ENCODE measurements at regions not wholly inside any gene's neighbourhood (a gene's known extent, or its start where the extent isn't known, plus 50 kb on each side); places are given as distances from the start of the nearest gene placed in this dataset.

GRCh38 chr3:36196058-36196457 is 184.2 kb upstream of the STAC start (continued):
- TF ChIP-seq, protein P1, sequence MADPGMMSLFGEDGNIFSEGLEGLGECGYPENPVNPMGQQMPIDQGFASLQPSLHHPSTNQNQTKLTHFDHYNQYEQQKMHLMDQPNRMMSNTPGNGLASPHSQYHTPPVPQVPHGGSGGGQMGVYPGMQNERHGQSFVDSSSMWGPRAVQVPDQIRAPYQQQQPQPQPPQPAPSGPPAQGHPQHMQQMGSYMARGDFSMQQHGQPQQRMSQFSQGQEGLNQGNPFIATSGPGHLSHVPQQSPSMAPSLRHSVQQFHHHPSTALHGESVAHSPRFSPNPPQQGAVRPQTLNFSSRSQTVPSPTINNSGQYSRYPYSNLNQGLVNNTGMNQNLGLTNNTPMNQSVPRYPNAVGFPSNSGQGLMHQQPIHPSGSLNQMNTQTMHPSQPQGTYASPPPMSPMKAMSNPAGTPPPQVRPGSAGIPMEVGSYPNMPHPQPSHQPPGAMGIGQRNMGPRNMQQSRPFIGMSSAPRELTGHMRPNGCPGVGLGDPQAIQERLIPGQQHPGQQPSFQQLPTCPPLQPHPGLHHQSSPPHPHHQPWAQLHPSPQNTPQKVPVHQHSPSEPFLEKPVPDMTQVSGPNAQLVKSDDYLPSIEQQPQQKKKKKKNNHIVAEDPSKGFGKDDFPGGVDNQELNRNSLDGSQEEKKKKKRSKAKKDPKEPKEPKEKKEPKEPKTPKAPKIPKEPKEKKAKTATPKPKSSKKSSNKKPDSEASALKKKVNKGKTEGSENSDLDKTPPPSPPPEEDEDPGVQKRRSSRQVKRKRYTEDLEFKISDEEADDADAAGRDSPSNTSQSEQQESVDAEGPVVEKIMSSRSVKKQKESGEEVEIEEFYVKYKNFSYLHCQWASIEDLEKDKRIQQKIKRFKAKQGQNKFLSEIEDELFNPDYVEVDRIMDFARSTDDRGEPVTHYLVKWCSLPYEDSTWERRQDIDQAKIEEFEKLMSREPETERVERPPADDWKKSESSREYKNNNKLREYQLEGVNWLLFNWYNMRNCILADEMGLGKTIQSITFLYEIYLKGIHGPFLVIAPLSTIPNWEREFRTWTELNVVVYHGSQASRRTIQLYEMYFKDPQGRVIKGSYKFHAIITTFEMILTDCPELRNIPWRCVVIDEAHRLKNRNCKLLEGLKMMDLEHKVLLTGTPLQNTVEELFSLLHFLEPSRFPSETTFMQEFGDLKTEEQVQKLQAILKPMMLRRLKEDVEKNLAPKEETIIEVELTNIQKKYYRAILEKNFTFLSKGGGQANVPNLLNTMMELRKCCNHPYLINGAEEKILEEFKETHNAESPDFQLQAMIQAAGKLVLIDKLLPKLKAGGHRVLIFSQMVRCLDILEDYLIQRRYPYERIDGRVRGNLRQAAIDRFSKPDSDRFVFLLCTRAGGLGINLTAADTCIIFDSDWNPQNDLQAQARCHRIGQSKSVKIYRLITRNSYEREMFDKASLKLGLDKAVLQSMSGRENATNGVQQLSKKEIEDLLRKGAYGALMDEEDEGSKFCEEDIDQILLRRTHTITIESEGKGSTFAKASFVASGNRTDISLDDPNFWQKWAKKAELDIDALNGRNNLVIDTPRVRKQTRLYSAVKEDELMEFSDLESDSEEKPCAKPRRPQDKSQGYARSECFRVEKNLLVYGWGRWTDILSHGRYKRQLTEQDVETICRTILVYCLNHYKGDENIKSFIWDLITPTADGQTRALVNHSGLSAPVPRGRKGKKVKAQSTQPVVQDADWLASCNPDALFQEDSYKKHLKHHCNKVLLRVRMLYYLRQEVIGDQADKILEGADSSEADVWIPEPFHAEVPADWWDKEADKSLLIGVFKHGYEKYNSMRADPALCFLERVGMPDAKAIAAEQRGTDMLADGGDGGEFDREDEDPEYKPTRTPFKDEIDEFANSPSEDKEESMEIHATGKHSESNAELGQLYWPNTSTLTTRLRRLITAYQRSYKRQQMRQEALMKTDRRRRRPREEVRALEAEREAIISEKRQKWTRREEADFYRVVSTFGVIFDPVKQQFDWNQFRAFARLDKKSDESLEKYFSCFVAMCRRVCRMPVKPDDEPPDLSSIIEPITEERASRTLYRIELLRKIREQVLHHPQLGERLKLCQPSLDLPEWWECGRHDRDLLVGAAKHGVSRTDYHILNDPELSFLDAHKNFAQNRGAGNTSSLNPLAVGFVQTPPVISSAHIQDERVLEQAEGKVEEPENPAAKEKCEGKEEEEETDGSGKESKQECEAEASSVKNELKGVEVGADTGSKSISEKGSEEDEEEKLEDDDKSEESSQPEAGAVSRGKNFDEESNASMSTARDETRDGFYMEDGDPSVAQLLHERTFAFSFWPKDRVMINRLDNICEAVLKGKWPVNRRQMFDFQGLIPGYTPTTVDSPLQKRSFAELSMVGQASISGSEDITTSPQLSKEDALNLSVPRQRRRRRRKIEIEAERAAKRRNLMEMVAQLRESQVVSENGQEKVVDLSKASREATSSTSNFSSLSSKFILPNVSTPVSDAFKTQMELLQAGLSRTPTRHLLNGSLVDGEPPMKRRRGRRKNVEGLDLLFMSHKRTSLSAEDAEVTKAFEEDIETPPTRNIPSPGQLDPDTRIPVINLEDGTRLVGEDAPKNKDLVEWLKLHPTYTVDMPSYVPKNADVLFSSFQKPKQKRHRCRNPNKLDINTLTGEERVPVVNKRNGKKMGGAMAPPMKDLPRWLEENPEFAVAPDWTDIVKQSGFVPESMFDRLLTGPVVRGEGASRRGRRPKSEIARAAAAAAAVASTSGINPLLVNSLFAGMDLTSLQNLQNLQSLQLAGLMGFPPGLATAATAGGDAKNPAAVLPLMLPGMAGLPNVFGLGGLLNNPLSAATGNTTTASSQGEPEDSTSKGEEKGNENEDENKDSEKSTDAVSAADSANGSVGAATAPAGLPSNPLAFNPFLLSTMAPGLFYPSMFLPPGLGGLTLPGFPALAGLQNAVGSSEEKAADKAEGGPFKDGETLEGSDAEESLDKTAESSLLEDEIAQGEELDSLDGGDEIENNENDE (IDR thresholded peaks at IDR 0.05; ENCODE audit: insufficient replicate concordance, low read length) = no peak
- TF ChIP-seq, protein P2, sequence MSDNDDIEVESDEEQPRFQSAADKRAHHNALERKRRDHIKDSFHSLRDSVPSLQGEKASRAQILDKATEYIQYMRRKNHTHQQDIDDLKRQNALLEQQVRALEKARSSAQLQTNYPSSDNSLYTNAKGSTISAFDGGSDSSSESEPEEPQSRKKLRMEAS (IDR thresholded peaks at IDR 0.05) = no peak
- TF ChIP-seq TEAD4 (IDR thresholded peaks at IDR 0.05; ENCODE audit: low read depth, low read length) = no peak
- TF ChIP-seq RBBP5 (IDR thresholded peaks at IDR 0.05; ENCODE audit: borderline replicate concordance, low read depth, low read length) = no peak
- no peak for TF ChIP-seq ZNF274 (IDR thresholded peaks at IDR 0.05; ENCODE audit: borderline replicate concordance, extremely low read depth, low read length)
- TF ChIP-seq SRF (IDR thresholded peaks at IDR 0.05; ENCODE audit: low read depth, low read length) = no peak
- no peak for TF ChIP-seq FOSL1 (IDR thresholded peaks at IDR 0.05; ENCODE audit: insufficient read depth, low read depth, low read length)
- TF ChIP-seq CBX5 (IDR thresholded peaks at IDR 0.05; ENCODE audit: low read depth, low read length) = no peak
- no peak for TF ChIP-seq POLR2AphosphoS5 (IDR thresholded peaks at IDR 0.05; ENCODE audit: low read depth, low read length)
- no peak for TF ChIP-seq RAD21 (IDR thresholded peaks at IDR 0.05 in 1 of 2, conservative IDR thresholded peaks at IDR 0.05 in 1 of 2; ENCODE audit: low read depth in 2 of 2, low read length in 2 of 2)
- no peak for TF ChIP-seq CEBPB (IDR thresholded peaks at IDR 0.05; ENCODE audit: low read depth, low read length)
- TF ChIP-seq KDM4A (IDR thresholded peaks at IDR 0.05; ENCODE audit: low read depth, low read length, severe bottlenecking) = no peak

Measured in H1 (cell line).